HCT116 (cell line): ENCODE measurements at regions not wholly inside any gene's neighbourhood (a gene's known extent, or its start where the extent isn't known, plus 50 kb on each side); places are given as distances from the start of the nearest gene placed in this dataset.
"Not testable (repeated sequence)": the region's sequence is repeated elsewhere in the genome, so short reads cannot be mapped to it uniquely, and the experiment has no call there.

Source experiments
- ATAC-seq: fragments of 200-7000 bp; cut with Tn5 transposase; 2 replicates; pipeline ENCODE4 v1.9.1; 2020; ENCODE audit warnings: mild to moderate bottlenecking, moderate library complexity
- BruUV-seq: library from RNA; stranded (reverse); fragments of 400-500 nt; replicated peaks from 2 replicates; lab custom pipeline; 2021; lab: Mats Ljungman, UMichigan
- CTCF ChIA-PET: fragments of 300-600 bp; sonication (Branson Sonifier 250); formaldehyde crosslinking; loops from one replicate; lab custom pipeline; 2021; ENCODE audit warnings: antibody characterized with exemption; lab: Charles Lee
- POLR2A ChIA-PET: fragments of 300-600, 350-600 bp; sonication (Branson Sonifier 250); formaldehyde crosslinking; loops from one replicate; lab custom pipeline; 2021; ENCODE audit warnings: antibody characterized with exemption; lab: Charles Lee
- RAD21 ChIA-PET, 2 experiments: fragments of 300-600 bp; sonication (Branson Sonifier 250); formaldehyde crosslinking; loops; one replicate each; lab custom pipeline; 2023; ENCODE audit warnings: low total read pairs in 2 of 2; ENCODE audit not compliant: uncharacterized antibody in 2 of 2, unreplicated experiment in 2 of 2, low non-redundant PET in 1 of 2; lab: Charles Lee
- DNase-seq: peaks from one replicate; pipeline ENCODE4 v3.0.0-alpha.2; 2010; ENCODE audit warnings: low read depth, low spot score
- H2AFZ ChIP-seq: fragments of 200-600 bp; shearing (Covaris generic), sonication (generic); 2 replicates; pipeline ENCODE4 v1.6.1; 2017; ENCODE audit warnings: low read depth, mixed run types, mixed read lengths, antibody characterized with exemption, low read length; ENCODE audit not compliant: poor library complexity, severe bottlenecking
- H3K27ac ChIP-seq: 2 replicates; pipeline ENCODE4 v1.5.1; 2012; ENCODE audit warnings: low read depth, low read length
- H3K27me3 ChIP-seq: fragments of 200-600 bp; sonication (generic); 2 replicates; pipeline ENCODE4 v1.6.1; 2016; ENCODE audit warnings: mixed run types, low read length, mixed read lengths; ENCODE audit not compliant: insufficient read depth
- H3K36me3 ChIP-seq, 2 experiments: fragments of 200-500 bp in 1 of 2; fragments of 200-600 bp in 1 of 2; sonication (Bioruptor generic) in 1 of 2; sonication (generic) in 1 of 2; 2 replicates each; pipeline versions ENCODE4 v1.5.1 to v1.6.1; 2014 to 2016; ENCODE audit warnings: low read length in 2 of 2, inconsistent platforms in 1 of 2, mixed read lengths in 1 of 2, mixed run types in 1 of 2; ENCODE audit not compliant: insufficient read depth in 2 of 2, control insufficient read depth in 1 of 2
- H3K4me1 ChIP-seq, 2 experiments: fragments of 200-600 bp in 1 of 2; sonication (generic) in 1 of 2; 2 replicates each; pipeline versions ENCODE4 v1.5.1 to v1.6.1; 2012 to 2017; ENCODE audit warnings: low read length in 2 of 2, inconsistent platforms in 1 of 2, mild to moderate bottlenecking in 1 of 2, mixed read lengths in 1 of 2, mixed run types in 1 of 2, moderate library complexity in 1 of 2; ENCODE audit not compliant: insufficient read depth in 2 of 2, control insufficient read depth in 1 of 2
- H3K4me2 ChIP-seq: fragments of 200-600 bp; sonication (generic); 2 replicates; pipeline ENCODE4 v1.6.1; 2017; ENCODE audit warnings: mixed run types, low read length, mixed read lengths
- H3K4me3 ChIP-seq, 2 experiments: fragments of 200-600 bp in 1 of 2; sonication (generic) in 1 of 2; replicated peaks in 1 of 2; 2 replicates each; pipeline ENCODE4 v1.5.1; 2011 to 2016; ENCODE audit warnings: low read length in 2 of 2, control low read depth in 1 of 2, low read depth in 1 of 2, mild to moderate bottlenecking in 1 of 2, mixed read lengths in 1 of 2, mixed run types in 1 of 2
- H3K79me2 ChIP-seq: fragments of 200-600 bp; sonication (generic); 2 replicates; pipeline ENCODE4 v1.6.1; 2017; ENCODE audit warnings: mild to moderate bottlenecking, mixed run types, low read length, moderate library complexity, mixed read lengths; ENCODE audit not compliant: insufficient read depth
- H3K9ac ChIP-seq: fragments of 200-600 bp; sonication (generic); 2 replicates; pipeline ENCODE4 v1.6.1; 2016; ENCODE audit warnings: low read length, mixed read lengths
- H3K9me2 ChIP-seq: fragments of 200-600 bp; sonication (generic), shearing (Covaris generic); 2 replicates; pipeline ENCODE4 v1.6.1; 2017; ENCODE audit warnings: mixed run types, mild to moderate bottlenecking, moderate library complexity; ENCODE audit not compliant: insufficient read depth
- H3K9me3 ChIP-seq, 2 experiments: fragments of 200-500 bp in 1 of 2; fragments of 200-600 bp in 1 of 2; sonication (Bioruptor generic) in 1 of 2; sonication (generic) in 1 of 2; 2 replicates each; pipeline ENCODE4 v1.6.1; 2014 to 2017; ENCODE audit warnings: low read length in 2 of 2, mixed read lengths in 2 of 2, inconsistent platforms in 1 of 2, low read depth in 1 of 2, mild to moderate bottlenecking in 1 of 2, mixed run types in 1 of 2, moderate library complexity in 1 of 2; ENCODE audit not compliant: control insufficient read depth in 1 of 2, insufficient read depth in 1 of 2
- H4K20me1 ChIP-seq: fragments of 200-600 bp; sonication (generic), shearing (Covaris generic); 2 replicates; pipeline ENCODE4 v1.6.1; 2017; ENCODE audit warnings: mixed run types, mild to moderate bottlenecking, moderate library complexity; ENCODE audit not compliant: insufficient read depth
- ATF3 ChIP-seq: IDR thresholded peaks from 2 replicates; pipeline ENCODE4 v1.6.1; 2012
- CEBPB ChIP-seq: IDR thresholded peaks from 2 replicates; pipeline ENCODE4 v1.6.1; 2012; ENCODE audit warnings: low read depth
- CTCF ChIP-seq, 3 experiments: fragments of 200-600 bp in 1 of 3; sonication (generic) in 1 of 3; IDR thresholded peaks in 2 of 3; conservative IDR thresholded peaks in 1 of 3; 2 replicates each; pipeline ENCODE4 v1.5.1; 2012 to 2017; ENCODE audit warnings: low read depth in 2 of 3, low read length in 2 of 3, antibody characterized with exemption in 1 of 3, borderline replicate concordance in 1 of 3, control low read depth in 1 of 3, mild to moderate bottlenecking in 1 of 3, mixed read lengths in 1 of 3, mixed run types in 1 of 3, moderate library complexity in 1 of 3; ENCODE audit not compliant: insufficient read depth in 1 of 3
- EGR1 ChIP-seq: IDR thresholded peaks from 2 replicates; pipeline ENCODE4 v1.6.1; 2012; ENCODE audit warnings: low read depth
- FOSL1 ChIP-seq: IDR thresholded peaks from 2 replicates; pipeline ENCODE4 v1.6.1; 2012; ENCODE audit warnings: low read depth
- JUND ChIP-seq: IDR thresholded peaks from 2 replicates; pipeline ENCODE4 v1.6.1; 2012
- MAX ChIP-seq: IDR thresholded peaks from 2 replicates; pipeline ENCODE4 v1.6.1; 2012
- POLR2A ChIP-seq: IDR thresholded peaks from 2 replicates; pipeline ENCODE4 v1.7.0; 2011; ENCODE audit warnings: borderline replicate concordance; ENCODE audit not compliant: insufficient read depth, insufficient read length; ENCODE audit errors: extremely low read depth
- RAD21 ChIP-seq: IDR thresholded peaks from 2 replicates; pipeline ENCODE4 v1.6.1; 2012; ENCODE audit warnings: low read depth, mild to moderate bottlenecking
- SIN3A ChIP-seq: IDR thresholded peaks from 2 replicates; pipeline ENCODE4 v1.6.1; 2012; ENCODE audit warnings: low read depth
- ZBTB33 ChIP-seq: IDR thresholded peaks from 2 replicates; pipeline ENCODE4 v1.6.1; 2011; ENCODE audit warnings: mild to moderate bottlenecking, low read length, moderate library complexity; ENCODE audit not compliant: insufficient replicate concordance; ENCODE audit errors: extremely low read depth
- intact Hi-C: fragments of 100-400 bp; cut with micrococcal nuclease; formaldehyde crosslinking; loops from 2 replicates; pipeline ENCODE4 v1.10.0; 2022

- no peak for TF ChIP-seq SIN3A
- TF ChIP-seq CTCF (IDR thresholded peaks at IDR 0.05 in 2 of 3, conservative IDR thresholded peaks at IDR 0.05 in 1 of 3; ENCODE audit: borderline replicate concordance in 1 of 3, insufficient read depth in 1 of 3, low read depth in 2 of 3, low read length in 2 of 3) = no peak
- no peak for TF ChIP-seq ATF3
- no peak for TF ChIP-seq FOSL1
- TF ChIP-seq RAD21 = no peak
- TF ChIP-seq EGR1 = no peak
- TF ChIP-seq, all 23 proteins: peak for 0
Measured at GRCh38 chr21:38089763-38090046, 167.1 kb upstream of the KCNJ15 start (continued).

GRCh38 chr21:38091061-38091460, 165.7 kb upstream of the KCNJ15 start:
- H3K9ac ChIP-seq, intact Hi-C loops, H3K9me2 ChIP-seq, H2AFZ ChIP-seq, H3K27me3 ChIP-seq, H3K36me3 ChIP-seq, H4K20me1 ChIP-seq, ATAC-seq, BruUV-seq, H3K4me1 ChIP-seq, H3K79me2 ChIP-seq, RAD21 ChIA-PET, H3K4me2 ChIP-seq, POLR2A ChIA-PET, H3K4me3 ChIP-seq, DNase-seq, CTCF ChIA-PET, H3K27ac ChIP-seq: not testable (repeated sequence)
- H3K9me3 ChIP-seq = peaks cover 0 to 12% of the 10 kb centered on the region in 2 experiments; a peak in 1 of 4 replicates

- no peaks in the 10 kb centered on the region; the same call in 1 of the 2 replicates for H3K27me3 ChIP-seq
- no TSS peak for BruUV-seq
- no peaks in the 10 kb centered on the region for H4K20me1 ChIP-seq
- ChIA-PET CTCF (no interaction called here), POLR2A (no interaction called here), RAD21 (no interaction called here)
- H3K4me1 ChIP-seq = no peaks in the 10 kb centered on the region
- H3K9me3 ChIP-seq = peaks cover 0 to 12% of the 10 kb centered on the region in 2 experiments; a peak in 1 of 4 replicates
- H3K27ac ChIP-seq = no peak overlapping the region
- no peak overlapping the region for H3K4me2 ChIP-seq
- H3K36me3 ChIP-seq = no peaks in the 10 kb centered on the region
- ATAC-seq (no peak), DNase-seq (no peak)
- no peak overlapping the region for H3K9ac ChIP-seq
- H3K4me3 ChIP-seq = no peak overlapping the region
- no peaks in the 10 kb centered on the region for H3K9me2 ChIP-seq
- H3K79me2 ChIP-seq = no peaks in the 10 kb centered on the region
- intact Hi-C loops = no loop called here
- no peak overlapping the region for H2AFZ ChIP-seq
- no peak for TF ChIP-seq POLR2A
- no peak for TF ChIP-seq CTCF (IDR thresholded peaks at IDR 0.05 in 2 of 3, conservative IDR thresholded peaks at IDR 0.05 in 1 of 3; ENCODE audit: borderline replicate concordance in 1 of 3, insufficient read depth in 1 of 3, low read depth in 2 of 3, low read length in 2 of 3)
- TF ChIP-seq JUND = no peak
- no peak for TF ChIP-seq CEBPB
- TF ChIP-seq ZBTB33 = no peak
- TF ChIP-seq MAX = no peak
Measured at GRCh38 chr21:38092051-38092450, 164.7 kb upstream of the KCNJ15 start.
